Liver (tissue), 7 donors: ENCODE measurements at regions not wholly inside any gene's neighbourhood (a gene's known extent, or its start where the extent isn't known, plus 50 kb on each side); places are given as distances from the start of the nearest gene placed in this dataset.

Source experiments
- DNase-seq: peaks from one replicate; pipeline ENCODE4 v3.0.0-alpha.2; 2017; ENCODE audit warnings: low spot score
- H3K27ac ChIP-seq, 2 donors: one replicate each; pipeline ENCODE4 v1.7.0; 2013; ENCODE audit warnings: inconsistent platforms in 2 of 2, low read length in 2 of 2, control low read depth in 1 of 2, low read depth in 1 of 2, mild to moderate bottlenecking in 1 of 2
- H3K27me3 ChIP-seq, 4 donors: one replicate each; pipeline versions ENCODE4 v1.6.1 to v1.7.0; 2013; ENCODE audit warnings: low read length in 3 of 4, inconsistent platforms in 1 of 4, mild to moderate bottlenecking in 1 of 4, moderate library complexity in 1 of 4; ENCODE audit not compliant: control insufficient read depth in 4 of 4, insufficient read depth in 4 of 4
- H3K36me3 ChIP-seq, 4 donors: one replicate each; pipeline versions ENCODE4 v1.6.1 to v1.7.0; 2013; ENCODE audit warnings: low read length in 3 of 4, mild to moderate bottlenecking in 3 of 4, low read depth in 1 of 4, moderate library complexity in 1 of 4; ENCODE audit not compliant: control insufficient read depth in 4 of 4, insufficient read depth in 3 of 4
- H3K4me1 ChIP-seq, 4 donors: one replicate each; pipeline versions ENCODE4 v1.6.1 to v1.7.0; 2013; ENCODE audit warnings: low read length in 3 of 4, mild to moderate bottlenecking in 3 of 4, moderate library complexity in 1 of 4; ENCODE audit not compliant: control insufficient read depth in 4 of 4, insufficient read depth in 4 of 4
- H3K4me3 ChIP-seq, 3 donors: one replicate each; pipeline versions ENCODE4 v1.6.1 to v1.7.0; 2013; ENCODE audit warnings: low read length in 3 of 3, control low read depth in 1 of 3, low read depth in 1 of 3, mild to moderate bottlenecking in 1 of 3
- H3K9ac ChIP-seq, 2 donors: one replicate each; pipeline ENCODE4 v1.7.0; 2013; ENCODE audit warnings: low read length in 2 of 2, mild to moderate bottlenecking in 2 of 2, moderate library complexity in 2 of 2, control low read depth in 1 of 2, low read depth in 1 of 2
- H3K9me3 ChIP-seq, 4 donors: one replicate each; pipeline versions ENCODE4 v1.6.1 to v1.7.0; 2013; ENCODE audit warnings: low read length in 3 of 4; ENCODE audit not compliant: control insufficient read depth in 4 of 4
- ATF3 ChIP-seq: IDR thresholded peaks from 2 replicates; pipeline ENCODE4 v1.6.1; 2016; ENCODE audit warnings: antibody characterized with exemption
- FOXA1 ChIP-seq: IDR thresholded peaks from 2 replicates; pipeline ENCODE4 v1.6.1; 2016; ENCODE audit warnings: antibody characterized with exemption
- HNF4G ChIP-seq: IDR thresholded peaks from 2 replicates; pipeline ENCODE4 v1.6.1; 2016; ENCODE audit warnings: antibody characterized with exemption
- JUND ChIP-seq, 2 donors: IDR thresholded peaks; 2 replicates each; pipeline ENCODE4 v1.6.1; 2016; ENCODE audit warnings: antibody characterized with exemption in 2 of 2
- NR2F2 ChIP-seq: IDR thresholded peaks from 2 replicates; pipeline ENCODE4 v1.6.1; 2016; ENCODE audit warnings: antibody characterized with exemption
- REST ChIP-seq: IDR thresholded peaks from 2 replicates; pipeline ENCODE4 v1.6.1; 2016; ENCODE audit warnings: antibody characterized with exemption, mild to moderate bottlenecking
- SP1 ChIP-seq: IDR thresholded peaks from 2 replicates; pipeline ENCODE4 v1.6.1; 2018; ENCODE audit warnings: antibody characterized with exemption, mild to moderate bottlenecking
- WGBS: extraction: QIAGEN DNeasy Blood & Tissue Kit; methylation state at CpG from one replicate; pipeline ENCODE4 v1.1.7; 2013; 5-methylcytosine and 5-hydroxymethylcytosine counted together
- donor health status: healthy.
- donor health status: healthy.
- donor health status: healthy.
- donor health status: healthy.

GRCh38 chr19:5397804-5398692 lies 57.2 kb upstream of the ZNRF4 start (continued):
- TF ChIP-seq REST (no peak), SP1 (no peak)

- H3K9me3 ChIP-seq: peaks cover 0 to 2% (median 0%) of the 10 kb centered on the region in 4 donors
- H3K4me1 ChIP-seq: no peaks in the 10 kb centered on the region
- DNase-seq: no peak
- no peak overlapping the region for H3K9ac ChIP-seq
- H3K27ac ChIP-seq: no peak overlapping the region
- TF ChIP-seq JUND (IDR thresholded peaks at IDR 0.05) (no peak), HNF4G (no peak), ATF3 (no peak), NR2F2 (no peak)
- 64% methylated on average over 3 of the region's 3 CpGs for WGBS
- no peaks in the 10 kb centered on the region for H3K36me3 ChIP-seq
- H3K4me3 ChIP-seq: no peak overlapping the region
- H3K27me3 ChIP-seq: peaks cover 0 to 12% (median 5%) of the 10 kb centered on the region in 4 donors
These were observed 56.5 kb upstream of the ZNRF4 start for GRCh38 chr19:5398693-5399057.

GRCh38 chr19:5403968-5404640 lies 51.1 kb upstream of the ZNRF4 start:
- peaks cover 0 to 4% (median 0%) of the 10 kb centered on the region in 4 donors for H3K9me3 ChIP-seq
- H3K27me3 ChIP-seq: peaks cover 0 to 4% (median 0%) of the 10 kb centered on the region in 4 donors
- H3K27ac ChIP-seq: no peak overlapping the region
- DNase-seq: peak; percentile 78
- WGBS: 6% methylated on average over 12 of the region's 12 CpGs
- H3K4me1 ChIP-seq: no peaks in the 10 kb centered on the region
- H3K9ac ChIP-seq: no peak overlapping the region
- H3K36me3 ChIP-seq: no peaks in the 10 kb centered on the region
- no peak overlapping the region for H3K4me3 ChIP-seq
- TF ChIP-seq REST (peak; percentile 100), FOXA1 (no peak)
